HepG2 (cell line): ENCODE measurements at regions not wholly inside any gene's neighbourhood (a gene's known extent, or its start where the extent isn't known, plus 50 kb on each side); places are given as distances from the start of the nearest gene placed in this dataset.

Experiments
- ATF1 ChIP-seq: IDR thresholded peaks from 2 replicates; pipeline ENCODE4 v1.6.1; 2016; ENCODE audit warnings: mild to moderate bottlenecking, control low read depth
- CENPX ChIP-seq: sonication (generic); formaldehyde crosslinking; IDR thresholded peaks from 2 replicates; pipeline ENCODE4 v1.9.0; 2021; ENCODE audit warnings: mild to moderate bottlenecking, missing genetic modification reagents, moderate library complexity
- DNMT1 ChIP-seq: sonication (generic); formaldehyde crosslinking; IDR thresholded peaks from 2 replicates; pipeline ENCODE4 v1.5.1; 2020; ENCODE audit warnings: mild to moderate bottlenecking, missing genetic modification reagents
- FLYWCH1 ChIP-seq: sonication (generic); formaldehyde crosslinking; IDR thresholded peaks from 2 replicates; pipeline ENCODE4 v1.8.1; 2023; ENCODE audit warnings: mild to moderate bottlenecking, missing genetic modification reagents
- IRX3 ChIP-seq: sonication (generic); formaldehyde crosslinking; IDR thresholded peaks from 2 replicates; pipeline ENCODE4 v1.8.1; 2023; ENCODE audit warnings: mild to moderate bottlenecking, low read depth, missing genetic modification reagents, borderline replicate concordance
- MLLT10 ChIP-seq: sonication (generic); formaldehyde crosslinking; IDR thresholded peaks from 2 replicates; pipeline ENCODE4 v1.4.0; 2020; ENCODE audit warnings: missing genetic modification reagents
- NFKBIZ ChIP-seq: IDR thresholded peaks from 2 replicates; pipeline ENCODE4 v1.6.1; 2018; ENCODE audit warnings: missing genetic modification reagents, missing compliant biosample characterization
- NR0B2 ChIP-seq: sonication (generic); formaldehyde crosslinking; IDR thresholded peaks from 2 replicates; pipeline ENCODE4 v1.4.0; 2020; ENCODE audit warnings: mild to moderate bottlenecking, missing genetic modification reagents
- POLR2AphosphoS2 ChIP-seq: IDR thresholded peaks from 2 replicates; pipeline ENCODE4 v1.6.1; 2011; ENCODE audit warnings: low read depth, low read length, improper control_type of control experiment
- RAD21 ChIP-seq: fragments of 450-650 bp; formaldehyde crosslinking; IDR thresholded peaks from 2 replicates; pipeline ENCODE4 v1.5.0; 2020; ENCODE audit warnings: mild to moderate bottlenecking
- SMARCC2 ChIP-seq: fragments of 450-650 bp; IDR thresholded peaks from 2 replicates; pipeline ENCODE4 v1.6.1; 2017; ENCODE audit warnings: antibody characterized with exemption, mild to moderate bottlenecking
- SNAPC2 ChIP-seq: sonication (generic); formaldehyde crosslinking; IDR thresholded peaks from 2 replicates; pipeline ENCODE4 v1.8.1; 2022; ENCODE audit warnings: mild to moderate bottlenecking, missing genetic modification reagents
- TOE1 ChIP-seq: sonication (generic); formaldehyde crosslinking; IDR thresholded peaks from 2 replicates; pipeline ENCODE4 v1.4.0; 2020; ENCODE audit warnings: mild to moderate bottlenecking, missing genetic modification reagents
- TRIM24 ChIP-seq: sonication (generic); formaldehyde crosslinking; IDR thresholded peaks from 2 replicates; pipeline ENCODE4 v1.8.0; 2022; ENCODE audit warnings: mild to moderate bottlenecking, missing genetic modification reagents
- XRCC5 ChIP-seq: fragments of 200-400 bp; formaldehyde crosslinking; optimal IDR thresholded peaks from 2 replicates; pipeline ENCODE3; 2017; ENCODE audit warnings: mild to moderate bottlenecking, low read length
- ZBED4 ChIP-seq: sonication (generic); formaldehyde crosslinking; IDR thresholded peaks from 2 replicates; pipeline ENCODE4 v1.4.0; 2020; ENCODE audit warnings: missing genetic modification reagents, borderline replicate concordance
- ZNF138 ChIP-seq: sonication (generic); formaldehyde crosslinking; IDR thresholded peaks from 2 replicates; pipeline ENCODE4 v1.5.0; 2020; ENCODE audit warnings: mild to moderate bottlenecking, low read depth, missing genetic modification reagents
- ZNF292 ChIP-seq: sonication (generic); formaldehyde crosslinking; IDR thresholded peaks from 2 replicates; pipeline ENCODE4 v1.8.1; 2022; ENCODE audit warnings: mild to moderate bottlenecking, low read depth, missing genetic modification reagents, borderline replicate concordance
- ZNF569 ChIP-seq: sonication (generic); formaldehyde crosslinking; IDR thresholded peaks from 2 replicates; pipeline ENCODE4 v1.5.0; 2020; ENCODE audit warnings: mild to moderate bottlenecking, missing genetic modification reagents, moderate library complexity, borderline replicate concordance
- ZNF674 ChIP-seq: sonication (generic); formaldehyde crosslinking; IDR thresholded peaks from 2 replicates; pipeline ENCODE4 v1.5.0; 2020; ENCODE audit warnings: low read depth, mild to moderate bottlenecking, missing genetic modification reagents
- ZNF691 ChIP-seq: sonication (generic); formaldehyde crosslinking; IDR thresholded peaks from 2 replicates; pipeline ENCODE4 v1.4.0; 2020; ENCODE audit warnings: missing genetic modification reagents, low read depth, mild to moderate bottlenecking, borderline replicate concordance
- ZNF724P ChIP-seq: sonication (generic); formaldehyde crosslinking; IDR thresholded peaks from 2 replicates; pipeline ENCODE4 v1.8.0; 2022; ENCODE audit warnings: missing genetic modification reagents, borderline replicate concordance
- ZNF749 ChIP-seq: sonication (generic); formaldehyde crosslinking; IDR thresholded peaks from 2 replicates; pipeline ENCODE4 v1.8.0; 2022; ENCODE audit warnings: mild to moderate bottlenecking, missing genetic modification reagents, moderate library complexity, borderline replicate concordance
- ZNF790 ChIP-seq: sonication (generic); formaldehyde crosslinking; IDR thresholded peaks from 2 replicates; pipeline ENCODE4 v1.8.0; 2022; ENCODE audit warnings: missing genetic modification reagents, mild to moderate bottlenecking, borderline replicate concordance

GRCh38 chr22:27662359-27663301 lies 138.9 kb downstream of the MN1 start (continued):
- no peak for TF ChIP-seq RAD21
- TF ChIP-seq XRCC5: peak; percentile 60
- TF ChIP-seq ZNF292 (CRISPR knock-in tag): peak; percentile 84; the same call in 1 of the 2 replicates
- TF ChIP-seq POLR2AphosphoS2: no peak
- no peak for TF ChIP-seq FLYWCH1
- TF ChIP-seq SNAPC2 (CRISPR knock-in tag): no peak
- TF ChIP-seq ZNF569 (CRISPR knock-in tag): no peak
- no peak for TF ChIP-seq ZNF790 (CRISPR knock-in tag)
- TF ChIP-seq CENPX (CRISPR knock-in tag): no peak
- TF ChIP-seq NFKBIZ (CRISPR knock-in tag): no peak
- 0 out of 2 replicates have a peak, but pooled peaks have one; percentile 37 for TF ChIP-seq NR0B2 (CRISPR knock-in tag)
- no peak for TF ChIP-seq ZNF674 (CRISPR knock-in tag)
- no peak for TF ChIP-seq DNMT1 (CRISPR knock-in tag)
- no peak for TF ChIP-seq IRX3 (CRISPR knock-in tag)
- no peak for TF ChIP-seq MLLT10 (CRISPR knock-in tag)
- TF ChIP-seq TRIM24 (CRISPR knock-in tag): no peak; the same call in 1 of the 2 replicates
- no peak for TF ChIP-seq ATF1 (CRISPR knock-in tag)
- no peak for TF ChIP-seq ZNF138 (CRISPR knock-in tag)
- TF ChIP-seq ZNF724P: no peak
- TF ChIP-seq ZBED4 (CRISPR knock-in tag): no peak
- TF ChIP-seq TOE1 (CRISPR knock-in tag): no peak
- no peak for TF ChIP-seq SMARCC2
- no peak for TF ChIP-seq ZNF749 (CRISPR knock-in tag)
- peak; percentile 39; the same call in 1 of the 2 replicates for TF ChIP-seq ZNF691 (CRISPR knock-in tag)
